ENCODE measurements at regions not wholly inside any gene's neighbourhood (a gene's known extent, or its start where the extent isn't known, plus 50 kb on each side); places are given as distances from the start of the nearest gene placed in this dataset.

GRCh38 chr20:48175261-48175660 is 390.0 kb upstream of the SULF2 start:
- Histone ChIP-seq H3K27ac (replicated peaks in 1 of 4) (no peak overlapping the region), H3K36me3 (no peaks in the 10 kb centered on the region), H3K4me3 (no peak overlapping the region), H3K27me3 (no peaks in the 10 kb centered on the region), H3K9me3 (peaks cover 0 to 16% (median 3%) of the 10 kb centered on the region in 4 donors), H3K4me1 (peaks cover 0 to 5% (median 2%) of the 10 kb centered on the region in 4 donors)
- DNase-seq (ENCODE audit: extremely low spot score): no peak
- intact Hi-C loops (cut with DNase I): no loop called here
- TF ChIP-seq CTCF (IDR thresholded peaks at IDR 0.05) (no peak), POLR2AphosphoS5 (IDR thresholded peaks at IDR 0.05) (no peak), POLR2A (IDR thresholded peaks at IDR 0.05; ENCODE audit: low read depth) (no peak), EP300 (IDR thresholded peaks at IDR 0.05) (no peak)
- 95% methylated on average over 6 of the region's 6 CpGs for WGBS

- no peak for DNase-seq (ENCODE audit: extremely low spot score)
- H3K4me3 ChIP-seq: no peak overlapping the region
- 0% methylated on average over 1 of the region's 1 CpG for WGBS
- TF ChIP-seq POLR2A (IDR thresholded peaks at IDR 0.05; ENCODE audit: low read depth) (no peak), CTCF (IDR thresholded peaks at IDR 0.05) (no peak), EP300 (IDR thresholded peaks at IDR 0.05) (no peak), POLR2AphosphoS5 (IDR thresholded peaks at IDR 0.05) (no peak)
- H3K36me3 ChIP-seq: no peaks in the 10 kb centered on the region
- no peak overlapping the region for H3K27ac ChIP-seq (replicated peaks in 1 of 4)
- no peaks in the 10 kb centered on the region for H3K4me1 ChIP-seq
- intact Hi-C loops (cut with DNase I): no loop called here
- H3K9me3 ChIP-seq: peaks cover 0 to 16% (median 3%) of the 10 kb centered on the region in 4 donors
- no peaks in the 10 kb centered on the region for H3K27me3 ChIP-seq
Observed at GRCh38 chr20:48172357-48172702, 387.0 kb upstream of the SULF2 start.

- no peak overlapping the region for H3K27ac ChIP-seq (replicated peaks in 1 of 4)
- H3K27me3 ChIP-seq: no peaks in the 10 kb centered on the region
- intact Hi-C loops (cut with DNase I): no loop called here
- no peaks in the 10 kb centered on the region for H3K36me3 ChIP-seq
- H3K4me3 ChIP-seq: no peak overlapping the region
- H3K4me1 ChIP-seq: no peaks in the 10 kb centered on the region
- H3K9me3 ChIP-seq: peaks cover 0 to 16% (median 3%) of the 10 kb centered on the region in 4 donors
- TF ChIP-seq POLR2AphosphoS5 (IDR thresholded peaks at IDR 0.05): no peak
- TF ChIP-seq POLR2A (IDR thresholded peaks at IDR 0.05; ENCODE audit: low read depth): no peak
- no peak for TF ChIP-seq CTCF (IDR thresholded peaks at IDR 0.05)
- no peak for TF ChIP-seq EP300 (IDR thresholded peaks at IDR 0.05)
- WGBS: 89% methylated on average over 10 of the region's 10 CpGs
- no peak for DNase-seq (ENCODE audit: extremely low spot score)
Observed at GRCh38 chr20:48171626-48172356, 386.5 kb upstream of the SULF2 start.

- WGBS: 69% methylated on average over 6 of the region's 6 CpGs
- TF ChIP-seq CTCF (IDR thresholded peaks at IDR 0.05) (no peak), POLR2A (IDR thresholded peaks at IDR 0.05; ENCODE audit: low read depth) (no peak), EP300 (IDR thresholded peaks at IDR 0.05) (no peak), POLR2AphosphoS5 (IDR thresholded peaks at IDR 0.05) (no peak)
- no peak for DNase-seq (ENCODE audit: extremely low spot score)
Observed at GRCh38 chr20:48171071-48171470, 385.8 kb upstream of the SULF2 start.

GRCh38 chr20:48170625-48171024 is 385.3 kb upstream of the SULF2 start:
- H3K27me3 ChIP-seq: no peaks in the 10 kb centered on the region
- no peak overlapping the region for H3K27ac ChIP-seq (replicated peaks in 1 of 4)
- TF ChIP-seq EP300 (IDR thresholded peaks at IDR 0.05): no peak
- TF ChIP-seq POLR2AphosphoS5 (IDR thresholded peaks at IDR 0.05): no peak
- no peak for TF ChIP-seq POLR2A (IDR thresholded peaks at IDR 0.05; ENCODE audit: low read depth)
- no peak for TF ChIP-seq CTCF (IDR thresholded peaks at IDR 0.05)
- intact Hi-C loops (cut with DNase I): no loop called here
- no peaks in the 10 kb centered on the region for H3K36me3 ChIP-seq
- H3K4me3 ChIP-seq: no peak overlapping the region
- WGBS: 78% methylated on average over 2 of the region's 2 CpGs
- DNase-seq (ENCODE audit: extremely low spot score): no peak
- no peaks in the 10 kb centered on the region for H3K4me1 ChIP-seq
- peaks cover 0 to 16% (median 3%) of the 10 kb centered on the region in 4 donors for H3K9me3 ChIP-seq

More at GRCh38 chr20:48171071-48171470, 385.8 kb upstream of the SULF2 start:
- Histone ChIP-seq H3K27me3 (no peaks in the 10 kb centered on the region), H3K4me1 (no peaks in the 10 kb centered on the region), H3K36me3 (no peaks in the 10 kb centered on the region), H3K27ac (replicated peaks in 1 of 4) (no peak overlapping the region), H3K4me3 (no peak overlapping the region), H3K9me3 (peaks cover 0 to 16% (median 3%) of the 10 kb centered on the region in 4 donors)
- intact Hi-C loops (cut with DNase I): no loop called here
